ENCODE measurements at regions not wholly inside any gene's neighbourhood (a gene's known extent, or its start where the extent isn't known, plus 50 kb on each side); places are given as distances from the start of the nearest gene placed in this dataset.

DNA sequence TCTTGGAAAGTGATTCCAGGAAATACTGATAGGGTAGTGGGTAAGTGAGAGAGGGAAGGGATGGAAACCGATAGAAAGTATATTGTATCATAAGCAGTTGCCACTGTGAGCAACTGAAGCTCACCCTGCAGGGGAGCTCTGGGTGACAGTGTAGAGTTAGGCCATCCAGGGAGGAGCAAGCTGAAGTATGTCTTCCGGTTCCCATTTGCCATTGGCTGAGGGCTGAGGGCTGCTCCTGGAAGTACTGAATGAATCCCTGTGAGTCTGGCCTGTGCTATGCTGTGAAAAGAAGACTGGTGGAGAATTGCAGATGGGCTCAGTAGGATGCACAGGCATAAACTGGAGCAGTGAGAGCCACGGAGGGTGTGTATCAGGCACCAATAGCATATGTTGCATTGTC is 348.3 kb downstream of the MFSD1 start:
- Histone ChIP-seq H3K36me3 (ENCODE audit: insufficient read depth, low read length) (no peaks in the 10 kb centered on the region), H3K4me1 (ENCODE audit: insufficient read depth, low read length) (peaks cover 2% of the 10 kb centered on the region), H2AFZ (ENCODE audit: low read depth, low read length) (no peak overlapping the region), H3K27me3 (ENCODE audit: insufficient read depth, low read length) (no peaks in the 10 kb centered on the region), H3K9me3 (ENCODE audit: low read length) (no peaks in the 10 kb centered on the region), H3K4me3 (ENCODE audit: low read length) (no peak overlapping the region)

DNA sequence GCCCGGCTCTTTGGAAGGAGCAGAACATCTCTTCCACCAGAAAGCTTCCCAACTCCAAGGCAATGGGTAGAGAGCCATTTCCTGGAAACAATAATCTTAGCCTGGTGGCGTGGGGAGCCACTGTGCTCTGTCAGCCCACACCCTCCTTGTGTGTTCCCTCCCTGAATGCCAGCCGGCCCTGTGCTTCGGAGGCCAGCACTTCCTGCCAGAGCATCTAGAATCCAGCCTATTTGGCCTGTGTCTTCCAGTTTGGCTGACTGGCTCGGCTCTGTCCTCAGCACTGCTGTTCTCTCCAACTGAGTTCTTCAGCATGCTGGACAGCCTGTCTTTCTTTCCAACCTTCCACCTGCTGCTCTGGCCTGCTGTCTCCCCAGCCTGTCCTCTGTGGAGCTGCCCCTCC is 349.3 kb downstream of the MFSD1 start:
- Histone ChIP-seq H3K4me1 (ENCODE audit: insufficient read depth, low read length) (no peaks in the 10 kb centered on the region), H3K36me3 (ENCODE audit: insufficient read depth, low read length) (no peaks in the 10 kb centered on the region), H2AFZ (ENCODE audit: low read depth, low read length) (no peak overlapping the region), H3K27me3 (ENCODE audit: insufficient read depth, low read length) (no peaks in the 10 kb centered on the region), H3K4me3 (ENCODE audit: low read length) (no peak overlapping the region), H3K9me3 (ENCODE audit: low read length) (no peaks in the 10 kb centered on the region)

DNA sequence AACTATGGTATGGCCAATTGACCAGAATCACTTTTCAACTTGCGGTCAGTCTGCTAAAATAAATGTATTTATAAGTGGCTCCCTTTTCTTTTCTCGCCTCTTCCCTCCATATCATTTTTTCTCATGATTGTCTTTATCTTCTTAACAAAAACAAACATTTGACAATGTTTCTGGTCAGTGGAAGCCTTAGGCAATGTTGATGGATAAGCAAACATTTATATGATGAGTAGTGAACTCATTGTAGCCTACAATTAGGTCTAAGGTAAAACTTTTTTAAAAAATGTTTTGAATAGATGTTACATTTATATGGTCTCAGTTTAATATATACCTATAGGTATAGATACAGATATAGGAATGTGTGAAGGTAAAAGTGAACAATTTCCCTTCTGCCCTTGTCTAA is 355.4 kb downstream of the MFSD1 start:
- Histone ChIP-seq H3K4me3 (ENCODE audit: low read length) (no peak overlapping the region), H3K27me3 (ENCODE audit: insufficient read depth, low read length) (no peaks in the 10 kb centered on the region), H3K9me3 (ENCODE audit: low read length) (no peaks in the 10 kb centered on the region), H2AFZ (ENCODE audit: low read depth, low read length) (no peak overlapping the region), H3K4me1 (ENCODE audit: insufficient read depth, low read length) (no peaks in the 10 kb centered on the region), H3K36me3 (ENCODE audit: insufficient read depth, low read length) (no peaks in the 10 kb centered on the region)

DNA sequence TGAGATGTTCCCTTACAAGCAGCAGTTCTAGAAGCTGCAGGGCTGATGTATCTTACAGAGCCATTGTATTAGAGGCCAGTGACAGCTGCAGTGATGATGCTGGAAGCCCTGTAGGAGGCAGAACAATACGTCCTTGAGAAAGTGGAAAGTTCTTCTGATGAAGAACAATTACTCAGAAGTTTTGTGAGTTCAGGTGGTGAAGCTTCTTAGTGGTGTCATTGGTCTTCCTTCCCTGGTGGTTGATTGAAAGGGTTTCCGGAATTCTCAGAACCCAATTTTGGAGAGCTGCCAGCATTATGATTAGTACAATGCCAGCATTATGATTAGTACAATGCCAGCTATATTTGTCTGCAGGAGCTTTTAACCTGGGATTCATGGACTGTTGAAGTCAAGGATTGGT is 356.4 kb downstream of the MFSD1 start:
- Histone ChIP-seq H3K4me3 (ENCODE audit: low read length) (no peak overlapping the region), H3K4me1 (ENCODE audit: insufficient read depth, low read length) (no peaks in the 10 kb centered on the region), H3K36me3 (ENCODE audit: insufficient read depth, low read length) (no peaks in the 10 kb centered on the region), H3K27me3 (ENCODE audit: insufficient read depth, low read length) (no peaks in the 10 kb centered on the region), H3K9me3 (ENCODE audit: low read length) (no peaks in the 10 kb centered on the region), H2AFZ (ENCODE audit: low read depth, low read length) (no peak overlapping the region)

DNA sequence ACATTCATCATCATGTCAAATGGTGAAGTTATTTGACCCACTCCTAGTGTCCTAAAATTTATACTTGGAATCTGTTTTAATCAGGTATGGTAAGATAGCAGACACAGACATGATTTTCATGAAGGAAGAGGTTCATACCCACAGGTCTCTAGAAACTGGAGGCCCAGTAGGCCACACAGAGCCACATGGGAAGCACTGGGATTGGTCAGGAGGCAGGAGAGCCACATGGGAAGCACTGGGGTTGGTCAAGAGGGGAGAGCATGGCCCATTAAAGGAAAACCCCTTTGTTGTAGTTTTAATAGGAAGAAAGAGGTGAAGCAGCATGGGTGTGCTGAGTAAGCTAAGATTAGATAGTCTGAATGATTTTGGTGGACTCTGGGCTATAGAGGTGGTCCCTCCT is 356.9 kb downstream of the MFSD1 start:
- no peaks in the 10 kb centered on the region for H3K9me3 ChIP-seq (ENCODE audit: low read length)
- no peaks in the 10 kb centered on the region for H3K4me1 ChIP-seq (ENCODE audit: insufficient read depth, low read length)
- H3K36me3 ChIP-seq (ENCODE audit: insufficient read depth, low read length) = no peaks in the 10 kb centered on the region
- no peaks in the 10 kb centered on the region for H3K27me3 ChIP-seq (ENCODE audit: insufficient read depth, low read length)
- H3K4me3 ChIP-seq (ENCODE audit: low read length) = no peak overlapping the region
- H2AFZ ChIP-seq (ENCODE audit: low read depth, low read length) = no peak overlapping the region

DNA sequence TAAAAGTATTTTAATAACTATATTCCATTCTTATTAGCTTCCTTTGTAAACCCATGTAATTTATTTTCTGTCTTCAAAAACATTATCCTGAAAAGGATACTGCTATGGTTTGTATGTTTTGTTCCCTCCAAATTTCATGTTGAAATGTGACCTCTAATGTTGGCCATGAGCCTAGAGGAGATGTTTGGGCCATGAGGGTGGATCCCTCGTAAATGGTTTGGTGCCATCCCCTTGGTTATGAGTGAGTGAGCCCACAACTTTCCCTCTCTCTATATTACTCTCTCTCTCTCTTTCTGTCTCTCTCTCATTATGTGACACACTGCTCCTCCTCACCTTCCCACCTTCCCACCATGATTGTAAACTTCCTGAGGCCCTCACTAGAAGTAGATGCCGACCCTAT is 357.7 kb downstream of the MFSD1 start:
- H3K27me3 ChIP-seq (ENCODE audit: insufficient read depth, low read length) = no peaks in the 10 kb centered on the region
- no peak overlapping the region for H2AFZ ChIP-seq (ENCODE audit: low read depth, low read length)
- H3K4me1 ChIP-seq (ENCODE audit: insufficient read depth, low read length) = no peaks in the 10 kb centered on the region
- no peak overlapping the region for H3K4me3 ChIP-seq (ENCODE audit: low read length)
- H3K9me3 ChIP-seq (ENCODE audit: low read length) = no peaks in the 10 kb centered on the region
- no peaks in the 10 kb centered on the region for H3K36me3 ChIP-seq (ENCODE audit: insufficient read depth, low read length)

DNA sequence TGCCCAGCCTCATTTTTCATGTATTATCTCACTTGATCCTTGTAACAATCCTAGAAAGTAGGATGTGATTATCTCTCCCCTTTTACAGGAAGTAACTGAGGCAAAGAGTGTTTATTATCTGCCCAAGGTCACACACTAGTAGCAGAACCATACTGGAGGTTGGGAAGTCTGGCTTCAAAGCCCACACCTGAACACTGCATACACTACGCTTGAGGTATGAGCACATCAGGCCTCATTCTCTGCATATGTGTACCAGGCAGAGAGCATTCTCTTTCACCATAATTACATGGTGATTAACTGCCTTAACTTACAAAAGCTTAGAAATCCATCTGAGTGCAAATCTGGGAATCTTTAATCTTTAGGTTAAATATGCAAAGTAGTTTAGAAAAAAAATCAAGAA is 361.8 kb downstream of the MFSD1 start:
- Histone ChIP-seq H3K9me3 (ENCODE audit: low read length) (no peaks in the 10 kb centered on the region), H3K4me1 (ENCODE audit: insufficient read depth, low read length) (no peaks in the 10 kb centered on the region), H3K27me3 (ENCODE audit: insufficient read depth, low read length) (no peaks in the 10 kb centered on the region), H2AFZ (ENCODE audit: low read depth, low read length) (no peak overlapping the region), H3K36me3 (ENCODE audit: insufficient read depth, low read length) (no peaks in the 10 kb centered on the region), H3K4me3 (ENCODE audit: low read length) (no peak overlapping the region)

DNA sequence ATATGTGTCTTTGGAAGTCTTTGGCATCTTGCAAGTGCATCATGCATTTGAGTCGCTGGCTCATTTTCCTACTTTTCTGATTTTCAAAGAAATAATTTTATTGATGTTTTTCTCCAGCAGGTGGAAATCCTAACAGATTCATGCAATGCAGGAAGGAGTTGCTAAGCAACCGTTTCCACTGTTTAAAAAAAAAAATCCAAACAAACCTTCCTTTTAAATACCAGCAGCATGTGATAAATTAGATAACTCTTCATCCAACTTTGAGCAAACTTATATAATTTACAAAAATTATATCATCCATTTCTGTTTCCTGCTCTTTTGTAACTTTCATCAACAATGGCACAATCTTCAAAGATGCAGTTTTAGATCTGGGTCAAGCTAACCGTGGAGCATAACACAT is 364.1 kb downstream of the MFSD1 start:
- no peak overlapping the region for H3K4me3 ChIP-seq (ENCODE audit: low read length)
- H3K9me3 ChIP-seq (ENCODE audit: low read length) = no peaks in the 10 kb centered on the region
- H2AFZ ChIP-seq (ENCODE audit: low read depth, low read length) = no peak overlapping the region
- H3K36me3 ChIP-seq (ENCODE audit: insufficient read depth, low read length) = no peaks in the 10 kb centered on the region
- H3K4me1 ChIP-seq (ENCODE audit: insufficient read depth, low read length) = no peaks in the 10 kb centered on the region
- H3K27me3 ChIP-seq (ENCODE audit: insufficient read depth, low read length) = no peaks in the 10 kb centered on the region

DNA sequence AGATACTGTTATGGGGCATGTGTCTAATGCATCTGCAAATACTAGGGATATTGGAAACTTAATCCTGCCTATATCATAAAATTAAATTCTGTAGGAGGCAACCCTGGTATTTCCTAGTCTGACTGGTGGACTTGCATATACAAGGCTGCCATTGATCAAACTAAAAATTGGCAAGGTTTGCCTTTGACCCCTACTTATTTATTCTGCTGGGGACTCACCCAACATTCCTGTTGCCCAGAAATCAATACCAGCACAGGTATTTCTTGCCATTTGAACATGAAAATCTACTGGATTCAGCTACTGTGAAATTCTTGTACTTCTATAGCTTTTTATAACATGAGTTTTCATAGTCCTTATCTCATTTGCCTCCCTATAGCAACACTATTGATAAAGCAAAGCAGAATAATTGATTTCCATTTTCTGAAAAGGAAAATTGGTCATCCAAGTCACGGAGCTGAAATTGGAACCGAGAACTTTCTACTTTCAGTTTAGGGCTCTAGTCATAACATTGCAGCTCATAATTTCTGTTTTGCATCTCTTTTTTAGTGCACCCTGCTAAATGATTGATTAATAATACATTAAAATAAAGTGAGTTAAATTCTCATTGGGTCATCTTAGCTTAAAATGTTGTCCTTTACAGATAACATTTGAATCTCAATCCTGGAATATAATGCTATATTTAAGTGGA is 365.2 kb downstream of the MFSD1 start:
- Histone ChIP-seq H2AFZ (ENCODE audit: low read depth, low read length) (no peak overlapping the region), H3K27me3 (ENCODE audit: insufficient read depth, low read length) (no peaks in the 10 kb centered on the region), H3K9me3 (ENCODE audit: low read length) (no peaks in the 10 kb centered on the region), H3K36me3 (ENCODE audit: insufficient read depth, low read length) (no peaks in the 10 kb centered on the region), H3K4me3 (ENCODE audit: low read length) (no peak overlapping the region), H3K4me1 (ENCODE audit: insufficient read depth, low read length) (no peaks in the 10 kb centered on the region)

DNA sequence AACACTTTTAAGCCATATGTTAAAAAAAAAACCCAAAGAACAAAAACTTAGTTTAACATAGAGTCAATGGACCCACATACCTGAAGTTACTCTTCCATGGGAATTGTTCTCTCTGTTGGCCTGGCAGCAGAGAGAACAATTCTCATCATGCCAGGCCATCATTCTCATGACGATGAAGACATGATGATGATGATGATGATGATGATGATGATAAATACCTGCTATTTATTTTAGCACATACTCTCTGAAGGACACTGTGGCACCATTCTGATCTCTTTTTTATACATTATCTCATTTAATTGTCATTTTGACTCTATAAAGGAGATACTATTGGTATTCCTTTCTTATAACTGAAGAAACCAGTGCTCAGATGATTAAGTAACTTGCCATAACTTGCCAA is 366.9 kb downstream of the MFSD1 start:
- Histone ChIP-seq H3K9me3 (ENCODE audit: low read length) (no peaks in the 10 kb centered on the region), H2AFZ (ENCODE audit: low read depth, low read length) (no peak overlapping the region), H3K36me3 (ENCODE audit: insufficient read depth, low read length) (no peaks in the 10 kb centered on the region), H3K4me3 (ENCODE audit: low read length) (no peak overlapping the region), H3K27me3 (ENCODE audit: insufficient read depth, low read length) (no peaks in the 10 kb centered on the region), H3K4me1 (ENCODE audit: insufficient read depth, low read length) (no peaks in the 10 kb centered on the region)

DNA sequence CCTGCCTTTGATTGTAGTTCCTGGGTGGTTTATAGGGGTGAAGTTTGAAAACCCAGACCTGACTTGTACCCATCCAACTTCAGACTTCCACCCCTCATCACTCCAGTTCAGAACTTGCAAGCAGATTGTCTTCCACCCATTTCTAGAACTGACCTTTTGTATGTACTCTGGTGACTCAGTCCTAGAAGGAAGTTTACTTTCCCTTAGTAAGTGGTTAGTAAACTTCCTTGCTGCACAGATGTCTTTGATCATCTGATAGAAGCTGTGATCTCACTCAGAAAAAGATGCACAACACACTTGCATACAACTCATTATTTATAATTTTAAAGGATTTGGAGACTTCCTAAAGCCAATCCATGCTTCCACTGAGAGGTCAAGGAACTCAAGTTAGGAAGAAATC is 368.0 kb downstream of the MFSD1 start:
- Histone ChIP-seq H3K4me3 (ENCODE audit: low read length) (no peak overlapping the region), H3K27me3 (ENCODE audit: insufficient read depth, low read length) (no peaks in the 10 kb centered on the region), H3K4me1 (ENCODE audit: insufficient read depth, low read length) (no peaks in the 10 kb centered on the region), H2AFZ (ENCODE audit: low read depth, low read length) (no peak overlapping the region), H3K9me3 (ENCODE audit: low read length) (no peaks in the 10 kb centered on the region), H3K36me3 (ENCODE audit: insufficient read depth, low read length) (no peaks in the 10 kb centered on the region)

DNA sequence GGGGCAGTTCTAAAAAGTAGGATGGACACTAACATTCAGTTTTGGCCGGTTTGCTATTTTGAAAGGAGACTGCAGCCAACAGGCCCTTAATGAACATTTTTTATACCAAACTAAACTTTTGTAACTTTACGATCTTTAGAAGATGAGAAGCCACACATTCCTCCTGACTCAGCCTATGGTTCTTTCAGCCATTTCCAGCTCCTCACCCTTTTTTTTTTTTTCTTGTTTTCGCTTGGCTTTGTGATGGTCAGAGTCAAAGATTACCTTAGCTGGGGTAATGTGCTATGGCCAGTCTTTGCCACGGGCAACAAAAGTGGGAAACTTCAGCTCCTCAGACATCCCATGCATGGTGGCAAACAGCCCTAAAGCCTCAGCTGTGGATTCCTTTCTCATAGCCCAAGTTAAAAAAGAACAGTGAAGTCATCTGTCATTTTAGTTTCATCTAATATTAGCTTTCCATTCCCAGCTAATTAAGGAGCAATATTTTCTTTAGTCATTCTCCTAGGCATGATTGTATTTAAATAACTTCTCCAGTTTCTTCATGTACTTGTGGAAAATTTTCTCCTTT is 368.7 kb downstream of the MFSD1 start:
- no peak overlapping the region for H2AFZ ChIP-seq (ENCODE audit: low read depth, low read length)
- H3K9me3 ChIP-seq (ENCODE audit: low read length) = no peaks in the 10 kb centered on the region
- H3K36me3 ChIP-seq (ENCODE audit: insufficient read depth, low read length) = no peaks in the 10 kb centered on the region
- H3K4me3 ChIP-seq (ENCODE audit: low read length) = no peak overlapping the region
- no peaks in the 10 kb centered on the region for H3K4me1 ChIP-seq (ENCODE audit: insufficient read depth, low read length)
- no peaks in the 10 kb centered on the region for H3K27me3 ChIP-seq (ENCODE audit: insufficient read depth, low read length)

DNA sequence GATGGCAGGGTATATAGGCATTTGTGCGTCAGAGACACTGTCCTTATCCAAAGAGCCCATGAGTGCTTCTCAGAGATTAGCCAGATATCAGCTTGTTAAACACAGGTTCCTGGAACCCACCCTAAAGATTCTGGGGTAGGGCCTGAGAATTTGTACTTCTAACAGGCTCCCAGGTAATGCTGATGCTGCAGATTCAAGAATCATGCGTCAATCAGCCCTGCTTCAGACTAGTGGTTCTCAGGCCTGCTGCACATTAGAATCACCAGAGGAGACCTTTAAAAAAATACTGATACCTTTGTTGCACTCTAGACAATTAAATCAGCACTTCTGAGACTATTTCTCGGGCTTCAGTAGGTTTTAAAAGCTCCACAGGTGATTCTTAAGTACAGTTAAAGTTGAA is 369.5 kb downstream of the MFSD1 start:
- no peak overlapping the region for H2AFZ ChIP-seq (ENCODE audit: low read depth, low read length)
- H3K9me3 ChIP-seq (ENCODE audit: low read length) = no peaks in the 10 kb centered on the region
- H3K4me1 ChIP-seq (ENCODE audit: insufficient read depth, low read length) = no peaks in the 10 kb centered on the region
- H3K27me3 ChIP-seq (ENCODE audit: insufficient read depth, low read length) = no peaks in the 10 kb centered on the region
- no peak overlapping the region for H3K4me3 ChIP-seq (ENCODE audit: low read length)
- H3K36me3 ChIP-seq (ENCODE audit: insufficient read depth, low read length) = no peaks in the 10 kb centered on the region

DNA sequence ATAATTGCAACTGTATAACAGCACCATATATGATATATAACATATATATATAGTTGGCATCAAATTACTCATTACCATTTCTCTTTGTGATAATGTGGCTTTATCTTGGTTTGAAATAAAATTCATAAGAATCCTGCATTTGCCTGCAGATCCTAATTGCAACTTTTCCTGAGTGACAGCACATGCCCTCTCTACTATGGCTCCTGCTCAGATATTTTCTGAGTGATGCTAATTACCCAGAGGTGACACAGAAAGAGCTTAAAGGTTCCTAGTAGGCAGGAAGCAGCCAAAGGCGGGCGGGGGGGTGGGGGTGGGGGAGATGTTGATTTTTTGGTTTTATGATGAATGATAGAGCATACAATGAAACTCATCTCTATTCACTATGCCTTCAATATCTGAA is 370.6 kb downstream of the MFSD1 start:
- H2AFZ ChIP-seq (ENCODE audit: low read depth, low read length) = no peak overlapping the region
- no peak overlapping the region for H3K4me3 ChIP-seq (ENCODE audit: low read length)
- no peaks in the 10 kb centered on the region for H3K36me3 ChIP-seq (ENCODE audit: insufficient read depth, low read length)
- no peaks in the 10 kb centered on the region for H3K4me1 ChIP-seq (ENCODE audit: insufficient read depth, low read length)
- H3K9me3 ChIP-seq (ENCODE audit: low read length) = no peaks in the 10 kb centered on the region
- no peaks in the 10 kb centered on the region for H3K27me3 ChIP-seq (ENCODE audit: insufficient read depth, low read length)

Measured in neuron (in vitro differentiated cells).